ENCODE measurements at regions not wholly inside any gene's neighbourhood (a gene's known extent, or its start where the extent isn't known, plus 50 kb on each side); places are given as distances from the start of the nearest gene placed in this dataset.

- TF ChIP-seq RAD21 (IDR thresholded peaks at IDR 0.05; ENCODE audit: low read depth) (peak; percentile 68), CREB1 (IDR thresholded peaks at IDR 0.05; ENCODE audit: low read depth) (no peak)
Observed at GRCh38 chr3:82133070-82133606, 371.7 kb upstream of the GBE1 start.

DNA sequence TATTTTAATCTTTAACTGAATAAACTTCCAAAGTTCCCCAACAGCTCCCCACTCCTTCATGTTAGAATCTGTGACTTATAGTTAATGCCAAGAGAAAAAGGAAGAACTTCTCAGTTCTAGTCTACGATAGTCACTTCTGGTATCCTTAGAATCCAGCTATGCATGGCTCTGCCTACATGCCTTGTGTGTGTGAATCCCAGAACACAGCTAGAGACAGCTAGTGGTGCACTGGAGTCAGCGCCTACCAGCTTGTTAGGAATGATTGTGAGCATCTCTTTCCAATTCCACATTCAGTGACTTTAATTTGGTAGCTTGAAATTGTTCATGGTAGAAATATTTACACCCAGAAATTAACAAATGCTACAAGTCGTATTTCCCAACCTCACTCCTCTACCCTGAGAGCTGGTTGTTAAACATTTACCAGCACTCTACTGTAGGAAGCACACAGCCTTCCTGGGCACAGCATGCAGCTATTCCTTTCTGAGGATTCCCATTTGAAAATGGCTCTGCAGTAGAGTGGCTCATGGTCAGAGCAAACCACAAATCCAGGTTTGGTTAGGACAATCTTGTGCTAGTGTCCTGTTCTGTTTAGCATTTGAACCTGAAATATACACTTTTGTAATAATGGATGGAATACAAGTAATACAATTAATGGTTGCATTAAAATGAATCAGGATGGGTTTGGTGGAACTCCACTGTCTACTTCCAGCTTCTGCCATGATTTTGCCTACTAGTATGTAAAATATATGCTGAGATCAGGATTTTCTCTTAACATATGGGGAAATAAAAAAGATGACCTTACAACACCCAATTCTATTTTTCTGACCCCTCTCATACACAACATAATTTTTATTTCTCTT is 371.0 kb upstream of the GBE1 start:
- no peak for TF ChIP-seq TEAD4 (IDR thresholded peaks at IDR 0.05)
- no peak for TF ChIP-seq ZBTB7A (IDR thresholded peaks at IDR 0.05; ENCODE audit: low read depth)
- no peak for TF ChIP-seq EP300 (IDR thresholded peaks at IDR 0.05; ENCODE audit: borderline replicate concordance)
- TF ChIP-seq USF1 (IDR thresholded peaks at IDR 0.05), result no peak
- TF ChIP-seq FOXM1 (IDR thresholded peaks at IDR 0.05; ENCODE audit: borderline replicate concordance, low read depth), result no peak

GRCh38 chr3:82130046-82130445 is 368.6 kb upstream of the GBE1 start:
- TF ChIP-seq REST (IDR thresholded peaks at IDR 0.05; ENCODE audit: low read depth) (no peak), TEAD4 (IDR thresholded peaks at IDR 0.05) (no peak), RAD21 (IDR thresholded peaks at IDR 0.05; ENCODE audit: low read depth) (no peak), TCF12 (IDR thresholded peaks at IDR 0.05; ENCODE audit: low read depth) (no peak), CEBPB (IDR thresholded peaks at IDR 0.05) (no peak), CREB1 (IDR thresholded peaks at IDR 0.05; ENCODE audit: low read depth) (no peak), EGR1 (IDR thresholded peaks at IDR 0.05) (no peak), NFIC (IDR thresholded peaks at IDR 0.05) (no peak), ZBTB7A (IDR thresholded peaks at IDR 0.05; ENCODE audit: low read depth) (no peak), TAF1 (IDR thresholded peaks at IDR 0.05; ENCODE audit: low read depth) (no peak), EP300 (IDR thresholded peaks at IDR 0.05; ENCODE audit: borderline replicate concordance) (no peak), YY1 (IDR thresholded peaks at IDR 0.05; ENCODE audit: low read depth) (no peak), FOXM1 (IDR thresholded peaks at IDR 0.05; ENCODE audit: borderline replicate concordance, low read depth) (no peak), USF1 (IDR thresholded peaks at IDR 0.05) (no peak)
- TF ChIP-seq, protein P1, sequence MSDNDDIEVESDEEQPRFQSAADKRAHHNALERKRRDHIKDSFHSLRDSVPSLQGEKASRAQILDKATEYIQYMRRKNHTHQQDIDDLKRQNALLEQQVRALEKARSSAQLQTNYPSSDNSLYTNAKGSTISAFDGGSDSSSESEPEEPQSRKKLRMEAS (IDR thresholded peaks at IDR 0.05), result no peak

DNA sequence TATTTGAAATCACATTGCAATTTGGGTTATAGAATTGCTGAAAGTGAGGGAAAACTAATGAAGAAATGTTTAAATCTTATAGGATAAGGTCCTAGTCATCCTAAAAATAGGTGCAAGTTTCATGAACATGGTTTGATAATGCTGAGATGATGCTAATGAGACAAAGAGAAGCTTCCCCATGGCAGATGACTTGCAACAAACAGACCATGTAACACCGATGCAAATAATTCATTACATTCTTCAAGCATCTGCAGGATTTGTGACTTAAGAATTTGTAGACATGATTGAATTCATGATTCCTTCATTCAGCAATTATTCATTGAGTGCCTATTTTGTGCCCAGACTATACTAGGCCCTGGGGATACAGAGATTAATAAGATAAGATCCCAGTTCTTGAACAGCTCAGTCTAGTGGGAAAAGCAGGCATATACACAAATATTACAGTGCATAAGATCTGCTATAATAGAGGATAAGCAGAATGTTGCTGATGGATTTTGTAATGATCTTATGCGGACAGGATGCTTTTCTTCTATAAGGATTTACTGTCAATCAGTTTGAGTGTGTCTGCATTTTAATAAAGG is 367.9 kb upstream of the GBE1 start:
- TF ChIP-seq REST (IDR thresholded peaks at IDR 0.05; ENCODE audit: low read depth) (no peak), USF1 (IDR thresholded peaks at IDR 0.05) (no peak), CREB1 (IDR thresholded peaks at IDR 0.05; ENCODE audit: low read depth) (no peak), RAD21 (IDR thresholded peaks at IDR 0.05; ENCODE audit: low read depth) (no peak), EP300 (IDR thresholded peaks at IDR 0.05; ENCODE audit: borderline replicate concordance) (no peak), EGR1 (IDR thresholded peaks at IDR 0.05) (no peak), FOXM1 (IDR thresholded peaks at IDR 0.05; ENCODE audit: borderline replicate concordance, low read depth) (no peak), TAF1 (IDR thresholded peaks at IDR 0.05; ENCODE audit: low read depth) (no peak), NFIC (IDR thresholded peaks at IDR 0.05) (no peak), TCF12 (IDR thresholded peaks at IDR 0.05; ENCODE audit: low read depth) (no peak)
- TF ChIP-seq, protein P1 (IDR thresholded peaks at IDR 0.05), result no peak

GRCh38 chr3:82128271-82128670 is 366.8 kb upstream of the GBE1 start:
- no peak for TF ChIP-seq NFIC (IDR thresholded peaks at IDR 0.05)
- TF ChIP-seq EGR1 (IDR thresholded peaks at IDR 0.05), result no peak
- no peak for TF ChIP-seq USF1 (IDR thresholded peaks at IDR 0.05)
- no peak for TF ChIP-seq EP300 (IDR thresholded peaks at IDR 0.05; ENCODE audit: borderline replicate concordance)
- TF ChIP-seq ZBTB7A (IDR thresholded peaks at IDR 0.05; ENCODE audit: low read depth), result no peak
- TF ChIP-seq TAF1 (IDR thresholded peaks at IDR 0.05; ENCODE audit: low read depth), result no peak
- TF ChIP-seq YY1 (IDR thresholded peaks at IDR 0.05; ENCODE audit: low read depth), result no peak
- TF ChIP-seq, protein P1 (IDR thresholded peaks at IDR 0.05), result no peak
- no peak for TF ChIP-seq TEAD4 (IDR thresholded peaks at IDR 0.05)
- TF ChIP-seq FOXM1 (IDR thresholded peaks at IDR 0.05; ENCODE audit: borderline replicate concordance, low read depth), result no peak
- TF ChIP-seq CREB1 (IDR thresholded peaks at IDR 0.05; ENCODE audit: low read depth), result no peak
- no peak for TF ChIP-seq RAD21 (IDR thresholded peaks at IDR 0.05; ENCODE audit: low read depth)
- TF ChIP-seq TCF12 (IDR thresholded peaks at IDR 0.05; ENCODE audit: low read depth), result no peak
- TF ChIP-seq CEBPB (IDR thresholded peaks at IDR 0.05), result no peak
- TF ChIP-seq REST (IDR thresholded peaks at IDR 0.05; ENCODE audit: low read depth), result no peak
